NCI-H748 treated with DMSO at 0.1 percent for 48 hours (cell line): ENCODE measurements at regions not wholly inside any gene's neighbourhood (a gene's known extent, or its start where the extent isn't known, plus 50 kb on each side); places are given as distances from the start of the nearest gene placed in this dataset.
A peak's percentile ranks its signal among the peaks of the same experiment; 100 is the strongest.

ENCODE experiments used
- DNase-seq: peaks from one replicate; lab custom pipeline; 2025; lab: John Stamatoyannopoulos, UW

DNA sequence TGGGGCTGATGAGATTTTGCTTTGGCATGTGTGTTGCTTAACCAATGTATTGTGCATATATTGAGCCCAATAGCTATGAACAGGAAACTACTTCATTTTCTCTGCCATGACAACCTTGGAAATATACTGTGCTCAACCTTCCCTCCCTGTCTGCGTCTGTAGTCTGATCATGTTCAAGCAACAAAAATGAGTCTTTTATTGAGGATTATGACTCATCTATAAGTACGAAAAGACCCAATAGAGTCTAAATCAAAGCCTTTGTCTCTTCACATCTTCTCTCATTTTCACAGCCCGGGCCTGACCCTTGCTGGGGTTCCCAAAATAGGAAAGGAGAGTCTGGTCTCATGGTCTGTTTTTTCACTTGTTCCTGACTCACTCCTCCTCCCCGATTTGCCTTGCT, 158.2 kb downstream of the CAND1 start:
- no peak for DNase-seq

DNA sequence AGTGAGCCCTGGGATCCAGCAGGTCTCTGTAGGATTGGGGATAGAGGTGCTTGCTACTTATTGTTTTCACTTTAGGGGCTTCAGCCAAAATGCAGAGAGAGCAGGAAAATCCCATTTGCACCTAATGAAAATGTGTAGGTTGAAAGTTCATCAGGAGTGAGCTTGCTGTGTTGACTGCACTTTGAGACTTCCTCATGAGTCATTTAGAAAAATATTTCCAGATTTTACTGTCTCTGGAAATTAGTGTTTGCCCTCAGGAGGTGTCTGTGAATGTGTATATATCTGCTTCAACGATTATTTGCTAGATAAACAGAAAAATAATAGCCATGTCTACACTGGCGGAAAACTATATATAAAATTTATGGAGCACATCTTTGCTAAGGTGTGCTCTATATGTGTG, 159.3 kb downstream of the CAND1 start:
- DNase-seq: no peak

DNA sequence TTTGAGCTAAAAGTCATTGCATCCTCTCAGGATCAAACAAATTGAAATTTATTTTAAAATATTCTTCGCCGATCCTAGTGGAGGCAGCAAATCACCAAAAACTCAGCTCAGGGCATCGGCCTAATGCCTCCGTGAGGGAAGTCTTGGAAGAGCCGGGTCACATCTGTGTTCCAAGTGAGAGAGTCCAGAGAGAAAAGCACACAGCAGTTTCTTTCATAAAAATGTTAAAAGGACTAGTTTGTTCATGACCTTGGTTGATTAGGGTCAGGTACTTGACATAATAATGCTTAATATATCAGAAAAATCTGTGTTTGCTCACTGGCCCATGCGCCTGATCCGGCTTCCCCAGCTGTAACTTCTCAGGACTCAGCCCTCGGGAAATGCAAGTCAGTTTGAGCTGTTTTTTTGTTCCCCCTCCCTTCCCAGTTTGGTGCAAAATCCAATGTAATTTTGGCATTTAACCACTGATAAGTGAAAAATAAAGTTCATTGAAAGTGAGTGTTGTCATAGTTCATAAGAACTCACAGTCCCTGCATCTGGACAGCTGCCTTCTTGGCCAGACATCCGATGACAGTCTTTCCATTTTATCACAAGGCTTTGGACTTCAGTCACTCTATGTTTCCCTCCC, 161.7 kb downstream of the CAND1 start:
- no peak for DNase-seq

DNA sequence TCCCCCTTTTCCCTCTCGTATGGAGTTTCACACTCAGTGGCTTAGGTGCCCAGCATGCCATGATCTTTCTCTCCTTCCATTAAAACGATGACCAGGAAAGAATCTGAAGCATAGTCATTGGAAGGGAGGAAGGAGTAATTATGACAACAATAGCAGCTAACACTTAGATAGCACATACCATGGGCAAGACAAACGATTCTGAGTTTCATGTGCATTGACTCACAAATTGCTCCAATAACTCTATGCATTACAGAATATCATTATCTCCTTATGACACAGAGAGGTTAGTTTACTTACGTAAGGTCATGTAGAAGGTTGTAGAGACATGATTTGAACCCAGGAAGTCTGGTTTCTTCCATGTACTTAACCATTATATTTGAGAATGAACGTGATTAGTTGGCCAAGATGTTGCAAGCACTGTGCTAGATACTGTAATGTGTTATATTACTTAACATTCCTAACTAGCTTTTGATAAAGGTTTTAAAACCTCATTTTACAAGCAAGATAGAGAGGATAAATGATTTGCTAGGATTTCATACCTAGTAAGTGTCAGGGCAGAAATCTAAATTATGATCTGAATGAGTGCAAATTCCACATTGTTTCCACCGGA, 162.4 kb downstream of the CAND1 start:
- no peak for DNase-seq

DNA sequence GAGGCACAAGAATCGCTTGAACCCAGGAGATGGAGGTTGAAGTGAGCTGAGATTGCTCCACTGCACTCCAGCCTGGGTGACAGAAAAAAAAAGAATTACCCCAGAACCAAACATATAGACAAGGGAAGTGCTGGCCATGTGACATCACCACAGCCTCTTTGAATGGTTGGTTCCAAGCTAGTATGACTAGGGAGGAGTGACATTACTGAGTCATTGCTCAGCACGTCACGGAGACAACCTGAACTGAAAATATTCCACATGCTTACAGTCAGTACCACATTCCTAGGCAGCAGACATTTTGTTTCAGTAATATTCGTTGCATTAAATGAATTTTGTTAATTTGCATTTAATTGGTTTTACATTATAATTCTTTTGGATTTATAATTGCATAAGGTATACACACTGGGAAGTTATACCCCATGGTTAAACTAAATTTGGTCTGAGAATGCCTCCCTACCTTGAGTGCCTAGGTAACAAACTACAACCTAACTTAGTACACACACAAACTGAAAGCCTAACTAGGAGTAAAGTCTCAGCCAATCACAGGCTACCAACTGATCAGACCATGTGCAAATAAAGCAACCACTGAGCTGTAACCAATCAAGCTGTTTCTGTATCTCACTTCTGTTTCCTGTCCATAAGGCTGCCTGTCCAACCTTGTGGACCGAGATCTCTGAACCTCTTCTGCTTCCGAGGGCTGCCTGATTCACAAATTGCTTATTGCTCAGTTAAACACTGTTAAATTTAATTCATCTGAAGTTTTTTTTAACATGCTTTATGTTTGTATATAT, 164.4 kb downstream of the CAND1 start:
- DNase-seq: no peak

DNA sequence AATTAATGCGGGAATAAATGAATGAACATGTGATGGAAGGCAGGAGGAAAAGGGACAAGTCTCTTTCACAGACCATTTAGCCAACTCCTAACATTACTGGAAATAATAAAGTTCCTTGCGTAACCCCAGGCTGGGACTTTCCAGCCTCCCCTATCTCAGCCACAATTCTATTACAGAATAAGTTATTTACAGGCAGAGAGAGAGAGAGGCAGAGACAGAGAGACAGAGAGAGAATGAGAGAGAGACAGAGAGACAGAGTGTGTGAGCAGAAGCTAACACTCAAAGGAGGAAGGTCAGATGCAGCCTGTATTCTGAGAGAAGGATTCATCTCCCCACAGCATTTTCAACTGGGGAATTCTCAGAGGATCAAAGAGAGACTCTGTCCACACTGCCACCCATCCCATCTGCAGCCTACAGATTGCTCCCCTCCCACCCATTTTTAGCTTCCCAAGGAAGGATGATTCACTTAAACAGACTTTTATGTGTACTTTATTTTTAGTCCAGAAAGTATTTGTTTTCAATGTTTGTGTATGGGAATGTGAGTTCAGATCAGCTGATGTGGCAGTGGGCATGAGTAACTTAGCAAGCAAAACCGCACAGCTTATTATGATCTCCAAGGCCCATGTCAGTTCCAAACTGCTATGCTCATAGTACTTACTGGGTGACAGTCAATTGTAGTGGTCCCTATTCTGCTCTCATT, 165.7 kb downstream of the CAND1 start:
- no peak for DNase-seq

DNA sequence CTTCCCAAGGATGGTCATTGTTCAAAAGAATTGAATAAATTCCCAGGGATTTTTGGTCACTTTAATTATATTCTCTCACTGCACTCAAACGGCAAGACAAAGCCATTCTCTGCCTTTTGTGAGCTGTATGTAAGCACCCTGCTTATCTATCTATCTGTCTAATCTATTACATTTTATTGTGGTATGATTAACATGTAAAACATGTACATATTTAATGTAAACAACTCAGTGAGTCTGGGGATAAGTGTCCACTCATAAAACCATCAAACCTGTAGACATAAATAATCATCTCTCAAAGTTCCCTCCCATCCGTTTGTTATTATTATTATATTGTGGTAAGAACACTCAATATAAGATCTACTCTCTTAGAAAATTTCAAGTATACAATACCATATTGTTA, 167.1 kb downstream of the CAND1 start:
- DNase-seq: no peak

DNA sequence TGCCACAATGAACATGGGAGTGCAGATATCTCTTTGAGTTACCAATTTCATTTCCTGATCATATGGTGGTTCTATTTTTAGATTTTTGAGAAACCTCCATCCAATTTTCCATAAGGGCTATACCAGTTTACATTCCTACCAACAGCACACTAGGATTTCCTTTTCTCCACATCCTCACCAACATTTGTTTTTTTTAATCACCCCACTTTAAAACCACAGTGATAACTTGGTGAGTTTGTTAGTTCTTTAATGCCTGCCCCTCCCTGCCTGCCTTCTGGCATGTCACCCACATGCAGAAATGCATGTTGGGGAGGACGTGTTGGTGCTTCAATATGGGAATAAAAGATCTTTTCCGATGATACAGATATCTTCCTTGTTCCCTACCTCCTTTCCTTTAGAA, 167.9 kb downstream of the CAND1 start:
- DNase-seq: no peak

DNA sequence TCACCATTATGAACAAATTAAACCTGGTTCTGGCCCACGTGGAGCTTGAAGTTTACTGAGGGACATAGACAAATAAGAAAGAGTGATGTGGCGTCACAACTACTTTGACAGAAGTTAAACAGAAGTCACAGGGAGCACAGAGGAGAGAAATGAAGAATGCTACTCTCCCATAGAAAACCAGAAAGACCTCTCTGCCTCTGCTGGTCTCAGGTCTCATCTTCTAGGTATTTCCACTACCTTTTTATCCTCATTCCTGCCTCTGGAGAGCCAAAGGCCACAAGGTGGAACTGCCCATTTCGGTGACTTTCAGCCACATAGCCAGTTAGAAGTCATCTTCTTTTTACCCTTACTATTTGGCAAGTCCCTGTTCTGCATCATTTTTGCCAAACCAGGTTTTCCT, 170.5 kb downstream of the CAND1 start:
- DNase-seq: no peak

DNA sequence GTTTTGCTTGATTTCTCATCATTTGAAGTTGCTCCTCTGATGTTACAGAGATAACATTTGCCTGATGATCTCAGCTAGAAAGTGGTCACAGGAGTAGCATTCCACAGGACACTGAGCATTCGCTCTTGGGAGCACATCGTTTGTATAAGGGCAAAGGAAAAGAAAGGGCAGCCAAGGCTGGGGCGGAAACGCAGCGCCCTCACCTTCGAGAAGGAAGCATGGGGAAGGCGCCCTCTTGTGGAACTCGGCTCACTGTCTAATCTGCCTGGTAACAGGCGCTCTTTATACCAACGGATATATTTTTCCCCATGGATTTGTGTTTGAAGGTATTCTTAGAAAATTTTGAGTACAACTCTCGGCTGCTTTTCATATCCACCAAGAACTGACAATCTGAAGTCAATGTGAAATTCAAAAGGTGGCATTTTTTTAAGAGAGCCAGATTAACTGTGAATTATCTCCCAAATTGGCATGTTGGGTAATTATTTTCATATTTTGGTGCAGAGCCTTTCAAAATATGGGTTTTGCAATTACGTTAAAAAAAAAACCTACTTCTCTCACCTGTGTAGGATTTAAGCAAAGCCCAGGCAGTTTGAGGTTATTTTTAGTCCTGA, 172.7 kb downstream of the CAND1 start:
- peak; percentile 80 for DNase-seq

DNA sequence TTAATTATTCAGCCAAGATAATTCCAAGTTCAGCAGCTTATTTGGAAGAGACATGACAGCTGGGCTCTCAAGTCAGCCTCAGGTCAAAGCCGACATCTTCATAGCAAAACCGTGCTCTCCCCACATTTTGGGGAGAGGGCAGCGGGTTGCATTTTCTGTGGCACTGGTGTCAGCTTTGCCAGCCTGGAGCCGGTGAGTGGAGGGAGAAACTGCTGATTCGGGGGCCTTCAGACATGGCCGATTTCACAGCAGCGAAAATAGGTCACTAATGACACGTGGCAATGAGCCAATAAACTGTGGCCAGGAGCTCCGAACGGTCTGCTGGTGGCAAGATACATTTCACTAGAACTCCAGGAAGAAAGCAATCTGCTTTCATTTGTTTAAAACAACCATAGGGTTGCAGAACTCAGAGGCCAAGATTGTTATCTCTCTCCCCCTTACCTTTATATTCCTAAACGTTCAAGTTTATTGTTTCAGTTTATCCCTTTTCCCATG, 173.2 kb downstream of the CAND1 start:
- peak; percentile 9 for DNase-seq

DNA sequence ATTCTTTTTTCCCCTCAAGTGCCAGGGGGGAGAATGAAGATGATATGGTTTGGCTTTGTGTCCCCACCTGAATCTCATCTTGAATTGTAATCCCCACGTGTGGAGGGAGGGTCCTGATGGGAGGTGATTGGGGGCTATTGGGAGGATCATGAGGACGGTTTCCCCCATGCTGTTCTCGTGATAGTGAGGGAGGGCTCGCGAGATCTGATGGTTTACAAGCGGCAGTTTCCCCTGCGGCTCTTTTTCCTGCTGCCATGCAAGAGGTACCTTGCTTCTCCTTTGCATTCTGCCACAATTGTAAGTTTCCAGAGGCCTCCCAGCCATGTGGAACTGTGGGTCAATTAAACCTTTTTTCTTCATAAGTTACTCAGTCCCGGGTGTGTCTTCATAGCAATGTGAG, 173.7 kb downstream of the CAND1 start:
- no peak for DNase-seq

DNA sequence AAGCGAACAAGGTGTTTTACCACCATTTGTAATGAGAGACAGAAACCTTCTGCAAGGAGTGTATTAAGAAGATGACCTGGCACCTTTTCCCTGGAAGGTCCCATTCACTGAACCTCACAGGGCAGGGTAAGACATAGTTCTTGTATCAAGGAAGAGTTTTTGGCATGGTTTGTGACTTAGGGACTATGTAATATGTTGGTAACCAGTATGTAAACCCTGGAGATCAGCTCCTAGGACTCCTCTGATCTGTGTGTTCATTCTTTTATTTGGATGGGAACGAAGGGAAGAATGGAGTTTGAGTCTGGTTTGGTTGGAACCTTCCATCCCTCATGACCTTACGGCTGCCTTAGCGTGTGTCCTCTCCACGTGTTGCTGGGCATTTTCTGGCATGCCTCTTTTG, 175.4 kb downstream of the CAND1 start:
- no peak for DNase-seq

DNA sequence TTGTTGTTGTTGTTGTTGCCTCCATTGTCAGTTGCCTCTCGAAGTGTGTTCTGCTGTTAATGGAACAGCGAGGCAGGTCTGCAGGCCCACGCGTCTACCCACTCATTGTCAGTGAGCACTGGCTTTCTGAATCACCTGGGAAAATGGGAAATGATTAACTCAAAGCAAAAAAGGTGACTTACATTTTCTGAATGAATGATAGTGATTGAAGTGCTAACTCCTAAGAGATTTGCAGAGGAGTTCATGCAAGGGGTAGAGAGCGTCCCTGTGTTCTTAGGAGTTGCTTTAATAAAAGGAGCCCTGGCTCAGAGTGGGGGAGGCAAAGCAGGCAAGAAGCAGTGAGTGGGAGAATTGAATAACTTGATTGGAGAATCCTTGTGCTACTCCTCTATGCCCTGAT, 177.6 kb downstream of the CAND1 start:
- DNase-seq: no peak

DNA sequence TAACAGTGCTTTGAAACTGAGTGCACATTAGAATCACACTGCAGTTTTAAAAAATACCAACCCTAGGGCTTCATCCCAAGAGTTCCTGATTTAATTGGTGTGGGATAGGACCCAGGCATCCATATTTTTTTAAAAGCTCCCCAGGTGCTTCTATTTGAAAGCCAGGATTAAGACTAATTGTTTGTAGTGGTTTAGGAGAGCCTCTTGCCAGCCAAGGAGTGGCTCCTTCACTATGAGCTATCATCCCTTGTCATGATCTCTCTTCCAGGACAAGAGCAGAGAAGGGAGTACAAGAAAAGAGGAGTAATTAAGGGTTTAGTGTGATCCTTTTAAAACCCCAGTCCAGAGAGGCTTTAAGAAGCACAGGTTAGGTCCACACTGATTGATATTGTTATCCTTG, 178.0 kb downstream of the CAND1 start:
- DNase-seq: no peak

DNA sequence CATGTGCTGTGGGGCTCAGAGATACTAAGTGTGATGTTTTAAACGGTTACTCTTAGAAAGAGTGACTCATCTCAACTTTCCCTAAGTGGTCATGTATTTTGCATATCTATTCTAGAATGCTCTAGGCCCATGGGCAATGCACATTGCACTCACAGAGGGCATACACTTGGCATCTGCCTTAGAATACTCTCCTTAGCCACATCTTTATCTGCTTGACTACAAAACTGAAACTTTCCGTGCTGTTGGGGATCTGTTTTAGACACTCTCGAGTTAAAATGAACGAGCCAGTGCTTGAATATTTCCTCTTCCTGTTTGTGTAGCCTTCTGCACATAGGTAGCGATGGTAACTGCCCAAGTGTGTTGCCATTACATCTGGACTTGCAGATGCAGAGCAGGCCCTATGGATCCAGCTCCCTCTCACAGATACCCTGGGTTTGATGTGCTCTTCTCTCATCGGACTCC, 180.5 kb downstream of the CAND1 start:
- no peak for DNase-seq

DNA sequence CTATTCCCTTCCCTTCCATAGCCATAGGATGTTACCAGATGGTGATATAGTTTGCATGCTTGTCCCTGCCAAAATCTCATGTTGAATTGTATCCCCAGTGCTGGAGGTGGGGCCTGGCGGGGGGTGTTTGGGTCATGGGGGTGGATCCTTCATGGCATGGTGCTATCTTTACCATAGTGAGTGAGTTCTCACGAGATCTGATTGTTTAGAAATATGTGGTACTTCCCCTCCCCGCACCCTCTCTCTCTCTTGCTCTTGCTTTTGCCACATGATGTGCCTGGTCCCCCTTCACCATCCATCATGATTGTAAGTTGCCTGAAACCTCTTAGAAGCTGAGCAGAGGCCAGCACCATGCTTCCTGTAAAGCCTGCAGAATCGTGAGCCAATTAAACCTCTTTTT, 181.3 kb downstream of the CAND1 start:
- DNase-seq: no peak

DNA sequence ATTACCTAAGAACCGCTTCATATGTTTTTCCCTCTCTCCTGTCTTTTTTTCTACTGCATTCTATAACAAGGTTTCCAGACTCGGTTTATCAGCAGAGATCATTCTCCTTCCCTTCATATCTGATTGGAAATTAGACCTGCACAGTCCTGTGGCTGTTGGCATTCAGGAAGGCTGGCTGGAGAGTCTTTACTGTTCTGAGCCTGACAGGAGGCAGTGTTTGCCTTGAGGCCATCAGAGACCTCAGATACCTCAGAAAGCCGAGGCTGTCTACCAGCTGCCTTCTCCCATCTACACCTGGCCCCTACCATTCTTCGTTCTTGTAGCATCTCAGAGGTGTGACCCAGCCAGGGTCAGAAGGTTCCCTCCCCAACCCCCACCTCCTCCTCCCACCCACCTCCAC, 182.0 kb downstream of the CAND1 start:
- DNase-seq: no peak

DNA sequence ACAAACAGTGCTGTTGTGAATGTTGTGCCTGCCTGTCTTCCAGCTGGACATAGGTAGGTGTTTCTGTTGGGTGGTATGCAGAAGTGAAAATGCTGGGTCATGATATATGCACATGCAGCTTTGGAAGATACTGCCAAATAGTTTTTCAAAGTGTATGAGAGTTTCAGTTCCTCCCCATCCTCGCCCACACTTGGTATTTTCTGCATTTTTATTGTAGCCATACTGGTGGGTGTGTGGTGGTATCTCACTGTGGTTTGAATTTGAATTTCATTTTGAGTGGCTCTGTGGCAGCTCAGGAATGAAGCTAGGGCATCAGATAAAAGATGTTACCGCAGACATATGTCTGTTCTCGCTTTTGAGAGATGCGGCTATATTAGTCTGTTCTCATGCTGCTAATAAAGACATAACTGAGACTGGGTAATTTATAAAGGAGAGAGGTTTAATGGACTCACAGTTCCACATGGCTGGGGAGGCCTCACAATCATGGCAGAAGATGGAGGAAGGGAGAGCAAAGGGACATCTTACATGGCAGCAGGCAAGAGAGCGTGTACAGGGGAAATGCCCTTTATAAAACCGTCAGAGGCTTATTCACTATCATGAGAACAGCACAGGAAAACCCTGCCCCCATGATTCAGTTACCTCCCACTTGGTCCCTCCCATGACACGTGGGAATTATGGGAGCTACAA, 183.1 kb downstream of the CAND1 start:
- no peak for DNase-seq

DNA sequence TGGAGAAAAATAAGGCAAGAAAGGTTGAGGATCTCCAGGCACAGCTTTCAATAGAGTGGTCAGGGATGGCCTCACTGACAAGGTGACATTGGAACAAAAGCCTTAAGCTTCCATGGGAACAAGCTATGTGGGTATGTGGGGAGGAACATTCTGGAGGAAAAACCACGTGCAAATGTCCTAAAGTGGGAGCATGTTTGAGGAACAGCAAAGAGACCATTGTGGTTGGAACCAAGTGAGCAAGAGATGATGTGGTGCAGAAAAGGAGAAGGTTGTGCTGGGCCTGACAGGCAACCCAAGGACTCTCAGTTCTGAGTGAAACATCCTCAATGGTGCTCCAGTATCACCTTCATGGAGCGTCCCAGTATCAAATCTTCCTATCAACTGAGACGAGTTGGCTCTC, 184.0 kb downstream of the CAND1 start:
- no peak for DNase-seq

DNA sequence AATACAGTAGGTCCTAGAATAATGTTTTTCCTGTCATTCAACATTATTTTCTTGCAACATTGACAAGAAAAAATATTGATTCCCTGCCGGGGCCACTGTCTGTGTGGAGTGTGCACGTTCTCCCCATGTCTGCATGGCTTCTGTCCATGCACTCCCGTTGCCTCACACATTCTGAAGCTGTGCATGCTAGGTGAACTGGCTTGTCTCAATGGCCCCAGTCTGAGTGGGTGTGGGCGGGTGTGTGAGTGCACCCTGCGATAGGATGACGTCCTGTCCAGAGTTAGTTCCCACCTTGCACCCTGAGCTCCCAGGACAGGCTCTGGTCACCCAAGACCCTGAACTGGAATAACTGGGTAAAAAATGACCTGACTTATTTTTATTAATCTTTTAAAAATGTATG, 186.1 kb downstream of the CAND1 start:
- no peak for DNase-seq
